GM06990 (cell line): ENCODE measurements at regions not wholly inside any gene's neighbourhood (a gene's known extent, or its start where the extent isn't known, plus 50 kb on each side); places are given as distances from the start of the nearest gene placed in this dataset.

Source experiments
- DNase-seq: peaks from one replicate; pipeline ENCODE4 v3.0.0-alpha.2; 2011; ENCODE audit not compliant: insufficient read length; ENCODE audit errors: extremely low read depth
- H3K27me3 ChIP-seq: replicated peaks from 2 replicates; pipeline ENCODE4 v1.6.0; 2011; ENCODE audit warnings: low read length; ENCODE audit not compliant: control insufficient read depth, insufficient read depth
- H3K36me3 ChIP-seq: 2 replicates; pipeline ENCODE4 v1.5.1; 2011; ENCODE audit warnings: low read length; ENCODE audit not compliant: control insufficient read depth, insufficient read depth
- H3K4me3 ChIP-seq: replicated peaks from 2 replicates; pipeline ENCODE4 v1.5.1; 2011; ENCODE audit warnings: low read depth, mild to moderate bottlenecking, control low read depth, low read length
- TF ChIP-seq, protein P1 (sequence below): IDR thresholded peaks from 2 replicates; pipeline ENCODE4 v1.5.1; 2011; ENCODE audit warnings: low read length, control low read depth, mild to moderate bottlenecking, inconsistent platforms; ENCODE audit not compliant: insufficient read depth, poor library complexity, severe bottlenecking

- DNase-seq: no peak
- TF ChIP-seq, protein P1, sequence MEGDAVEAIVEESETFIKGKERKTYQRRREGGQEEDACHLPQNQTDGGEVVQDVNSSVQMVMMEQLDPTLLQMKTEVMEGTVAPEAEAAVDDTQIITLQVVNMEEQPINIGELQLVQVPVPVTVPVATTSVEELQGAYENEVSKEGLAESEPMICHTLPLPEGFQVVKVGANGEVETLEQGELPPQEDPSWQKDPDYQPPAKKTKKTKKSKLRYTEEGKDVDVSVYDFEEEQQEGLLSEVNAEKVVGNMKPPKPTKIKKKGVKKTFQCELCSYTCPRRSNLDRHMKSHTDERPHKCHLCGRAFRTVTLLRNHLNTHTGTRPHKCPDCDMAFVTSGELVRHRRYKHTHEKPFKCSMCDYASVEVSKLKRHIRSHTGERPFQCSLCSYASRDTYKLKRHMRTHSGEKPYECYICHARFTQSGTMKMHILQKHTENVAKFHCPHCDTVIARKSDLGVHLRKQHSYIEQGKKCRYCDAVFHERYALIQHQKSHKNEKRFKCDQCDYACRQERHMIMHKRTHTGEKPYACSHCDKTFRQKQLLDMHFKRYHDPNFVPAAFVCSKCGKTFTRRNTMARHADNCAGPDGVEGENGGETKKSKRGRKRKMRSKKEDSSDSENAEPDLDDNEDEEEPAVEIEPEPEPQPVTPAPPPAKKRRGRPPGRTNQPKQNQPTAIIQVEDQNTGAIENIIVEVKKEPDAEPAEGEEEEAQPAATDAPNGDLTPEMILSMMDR: no peak
- H3K36me3 ChIP-seq: no peaks in the 10 kb centered on the region
- H3K4me3 ChIP-seq: no peak overlapping the region
- H3K27me3 ChIP-seq: no peaks in the 10 kb centered on the region
Observed at GRCh38 chr1:83619170-83619896, 379.6 kb downstream of the TTLL7 start.

- Histone ChIP-seq H3K4me3 (no peak overlapping the region), H3K36me3 (no peaks in the 10 kb centered on the region), H3K27me3 (no peaks in the 10 kb centered on the region)
- TF ChIP-seq, protein P1: no peak
- DNase-seq: no peak
Observed at GRCh38 chr1:83617883-83618282, 381.0 kb downstream of the TTLL7 start.

DNA sequence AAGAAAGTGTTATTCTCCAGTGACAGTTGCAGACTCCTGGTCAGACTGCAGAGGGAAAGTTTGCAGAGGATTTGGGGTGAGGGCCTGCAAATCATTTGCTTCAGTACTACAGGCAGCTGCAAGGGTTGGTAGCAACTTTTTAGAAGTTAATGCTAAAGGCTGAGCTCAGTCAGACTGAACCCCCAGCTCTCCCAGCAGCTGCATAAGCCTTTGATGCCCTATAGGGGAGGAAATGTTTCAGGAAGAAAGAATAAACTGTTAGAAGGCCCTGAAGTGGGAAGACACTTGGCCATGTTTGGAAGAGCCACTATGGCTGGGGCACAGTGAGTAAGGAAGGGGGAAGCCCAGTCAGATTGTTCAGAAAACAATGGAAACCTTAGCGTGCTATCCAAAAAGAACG, 383.6 kb downstream of the TTLL7 start:
- H3K27me3 ChIP-seq: no peaks in the 10 kb centered on the region
- TF ChIP-seq, protein P1: no peak
- H3K4me3 ChIP-seq: no peak overlapping the region
- no peak for DNase-seq
- H3K36me3 ChIP-seq: no peaks in the 10 kb centered on the region

- no peaks in the 10 kb centered on the region for H3K36me3 ChIP-seq
- H3K4me3 ChIP-seq: no peak overlapping the region
- no peaks in the 10 kb centered on the region for H3K27me3 ChIP-seq
- no peak for DNase-seq
- TF ChIP-seq, protein P1: no peak
Observed at GRCh38 chr1:83606416-83606955, 392.4 kb downstream of the TTLL7 start.

DNA sequence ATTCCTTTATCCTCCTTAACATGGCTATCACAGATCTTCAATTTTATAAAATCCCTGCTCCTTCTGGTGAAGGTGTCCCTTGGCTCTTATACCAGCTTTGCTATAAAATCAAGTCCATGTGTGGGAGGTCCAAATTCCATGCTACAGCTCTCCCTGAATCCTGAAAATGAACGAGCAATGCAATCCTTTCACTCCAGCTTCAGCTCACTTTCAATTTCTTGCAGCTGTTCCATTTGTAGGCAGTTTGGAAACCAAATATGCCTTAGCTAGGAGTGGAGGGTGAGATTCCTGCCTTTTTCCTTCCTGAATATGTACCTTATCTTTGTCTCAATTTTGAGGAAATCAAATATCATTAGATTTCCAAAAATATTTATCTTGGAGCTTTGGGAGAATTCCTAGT, 402.6 kb downstream of the TTLL7 start:
- TF ChIP-seq, protein P1: no peak
- H3K4me3 ChIP-seq: no peak overlapping the region
- H3K36me3 ChIP-seq: no peaks in the 10 kb centered on the region
- H3K27me3 ChIP-seq: no peaks in the 10 kb centered on the region
- no peak for DNase-seq
